PFSK-1 (cell line): ENCODE measurements at regions not wholly inside any gene's neighbourhood (a gene's known extent, or its start where the extent isn't known, plus 50 kb on each side); places are given as distances from the start of the nearest gene placed in this dataset.

ENCODE experiments used
- POLR2AphosphoS5 ChIP-seq: IDR thresholded peaks from 2 replicates; pipeline ENCODE4 v1.6.1; 2012; ENCODE audit warnings: low read depth, mild to moderate bottlenecking, control low read depth, low read length, moderate library complexity
- TF ChIP-seq, protein P1 (sequence below), 2 experiments: IDR thresholded peaks; 2 replicates each; pipeline versions ENCODE4 v1.6.1 to v1.8.0; 2011 to 2012; ENCODE audit warnings: low read depth in 2 of 2, low read length in 2 of 2, control low read depth in 1 of 2, inconsistent platforms in 1 of 2, mild to moderate bottlenecking in 1 of 2, moderate library complexity in 1 of 2; ENCODE audit not compliant: insufficient read depth in 1 of 2

DNA sequence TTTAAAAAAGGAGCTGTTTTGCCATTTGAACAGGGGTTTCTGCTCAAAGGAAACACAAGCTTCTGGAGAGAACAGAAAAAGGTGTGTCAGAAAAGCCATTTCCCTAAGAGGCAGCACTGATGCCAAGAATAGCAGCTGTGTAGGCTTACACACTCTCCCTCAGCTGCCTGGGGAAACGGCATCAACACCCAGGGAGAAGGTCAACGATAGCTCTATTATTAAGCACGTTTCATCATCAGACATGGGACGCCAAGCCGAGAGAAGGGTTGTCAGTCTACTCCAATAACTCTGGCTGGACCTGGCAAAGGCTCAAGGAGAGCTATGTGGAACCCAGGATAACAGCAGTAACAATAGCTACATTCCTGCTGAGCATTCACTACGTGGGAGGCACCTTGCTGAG, 314.2 kb downstream of the CDK5RAP2 start:
- TF ChIP-seq POLR2AphosphoS5, result no peak
- TF ChIP-seq, protein P1, sequence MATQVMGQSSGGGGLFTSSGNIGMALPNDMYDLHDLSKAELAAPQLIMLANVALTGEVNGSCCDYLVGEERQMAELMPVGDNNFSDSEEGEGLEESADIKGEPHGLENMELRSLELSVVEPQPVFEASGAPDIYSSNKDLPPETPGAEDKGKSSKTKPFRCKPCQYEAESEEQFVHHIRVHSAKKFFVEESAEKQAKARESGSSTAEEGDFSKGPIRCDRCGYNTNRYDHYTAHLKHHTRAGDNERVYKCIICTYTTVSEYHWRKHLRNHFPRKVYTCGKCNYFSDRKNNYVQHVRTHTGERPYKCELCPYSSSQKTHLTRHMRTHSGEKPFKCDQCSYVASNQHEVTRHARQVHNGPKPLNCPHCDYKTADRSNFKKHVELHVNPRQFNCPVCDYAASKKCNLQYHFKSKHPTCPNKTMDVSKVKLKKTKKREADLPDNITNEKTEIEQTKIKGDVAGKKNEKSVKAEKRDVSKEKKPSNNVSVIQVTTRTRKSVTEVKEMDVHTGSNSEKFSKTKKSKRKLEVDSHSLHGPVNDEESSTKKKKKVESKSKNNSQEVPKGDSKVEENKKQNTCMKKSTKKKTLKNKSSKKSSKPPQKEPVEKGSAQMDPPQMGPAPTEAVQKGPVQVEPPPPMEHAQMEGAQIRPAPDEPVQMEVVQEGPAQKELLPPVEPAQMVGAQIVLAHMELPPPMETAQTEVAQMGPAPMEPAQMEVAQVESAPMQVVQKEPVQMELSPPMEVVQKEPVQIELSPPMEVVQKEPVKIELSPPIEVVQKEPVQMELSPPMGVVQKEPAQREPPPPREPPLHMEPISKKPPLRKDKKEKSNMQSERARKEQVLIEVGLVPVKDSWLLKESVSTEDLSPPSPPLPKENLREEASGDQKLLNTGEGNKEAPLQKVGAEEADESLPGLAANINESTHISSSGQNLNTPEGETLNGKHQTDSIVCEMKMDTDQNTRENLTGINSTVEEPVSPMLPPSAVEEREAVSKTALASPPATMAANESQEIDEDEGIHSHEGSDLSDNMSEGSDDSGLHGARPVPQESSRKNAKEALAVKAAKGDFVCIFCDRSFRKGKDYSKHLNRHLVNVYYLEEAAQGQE (IDR thresholded peaks at IDR 0.05; ENCODE audit: insufficient read depth in 1 of 2, low read depth in 2 of 2, low read length in 2 of 2), result no peak
